DND-41 (cell line): ENCODE measurements at regions not wholly inside any gene's neighbourhood (a gene's known extent, or its start where the extent isn't known, plus 50 kb on each side); places are given as distances from the start of the nearest gene placed in this dataset.

Source experiments
- ATAC-seq: fragments of 200-7000 bp; cut with Tn5 transposase; 3 replicates; pipeline ENCODE4 v1.9.1; 2021; ENCODE audit warnings: low read depth; ENCODE audit not compliant: insufficient read depth
- DNase-seq: peaks from one replicate; pipeline ENCODE4 v3.0.0-alpha.2; 2020
- H2AFZ ChIP-seq: 2 replicates; pipeline ENCODE4 v1.6.0; 2012; ENCODE audit warnings: low read depth, low read length
- H3K27ac ChIP-seq: 2 replicates; pipeline ENCODE4 v1.5.1; 2012; ENCODE audit warnings: low read length, inconsistent platforms
- H3K27me3 ChIP-seq: fragments of 200-600 bp; sonication (generic); 2 replicates; pipeline ENCODE4 v1.6.0; 2012; ENCODE audit warnings: low read length, mild to moderate bottlenecking, inconsistent platforms; ENCODE audit not compliant: insufficient read depth, poor library complexity
- H3K36me3 ChIP-seq: 2 replicates; pipeline ENCODE4 v1.5.1; 2012; ENCODE audit warnings: low read length, inconsistent platforms; ENCODE audit not compliant: insufficient read depth
- H3K4me1 ChIP-seq: 2 replicates; pipeline ENCODE4 v1.5.1; 2012; ENCODE audit warnings: mild to moderate bottlenecking, low read length; ENCODE audit not compliant: insufficient read depth
- H3K4me2 ChIP-seq: 2 replicates; pipeline ENCODE4 v1.6.0; 2012; ENCODE audit warnings: mild to moderate bottlenecking, moderate library complexity, low read length, inconsistent platforms; ENCODE audit not compliant: insufficient read depth
- H3K4me3 ChIP-seq, 2 experiments: fragments of 200-600 bp in 1 of 2; shearing (Covaris generic) in 1 of 2; 2 replicates each; pipeline ENCODE4 v1.5.1; 2012 to 2016; ENCODE audit warnings: inconsistent platforms in 2 of 2, low read length in 2 of 2, mild to moderate bottlenecking in 2 of 2, low read depth in 1 of 2, moderate library complexity in 1 of 2
- H3K79me2 ChIP-seq: 2 replicates; pipeline ENCODE4 v1.6.0; 2012; ENCODE audit warnings: low read length, inconsistent platforms; ENCODE audit not compliant: insufficient read depth
- H3K9ac ChIP-seq: 2 replicates; pipeline ENCODE4 v1.6.0; 2012; ENCODE audit warnings: low read depth, mild to moderate bottlenecking, inconsistent platforms, low read length, moderate library complexity
- H3K9me3 ChIP-seq: 2 replicates; pipeline ENCODE4 v1.5.1; 2012; ENCODE audit warnings: low read length, moderate library complexity, mild to moderate bottlenecking, inconsistent platforms; ENCODE audit not compliant: insufficient read depth, severe bottlenecking
- H4K20me1 ChIP-seq: 2 replicates; pipeline ENCODE4 v1.6.0; 2012; ENCODE audit warnings: low read length; ENCODE audit not compliant: insufficient read depth
- CTCF ChIP-seq: IDR thresholded peaks from 2 replicates; pipeline ENCODE4 v1.5.1; 2012; ENCODE audit warnings: borderline replicate concordance, low read length, moderate library complexity, mild to moderate bottlenecking; ENCODE audit not compliant: poor library complexity, severe bottlenecking; ENCODE audit errors: extremely low read depth
- EZH2 ChIP-seq: IDR thresholded peaks from 3 replicates; pipeline ENCODE4 v1.6.1; 2012; ENCODE audit warnings: borderline replicate concordance, low read depth, mild to moderate bottlenecking, moderate library complexity, low read length, inconsistent platforms; ENCODE audit not compliant: severe bottlenecking

DNA sequence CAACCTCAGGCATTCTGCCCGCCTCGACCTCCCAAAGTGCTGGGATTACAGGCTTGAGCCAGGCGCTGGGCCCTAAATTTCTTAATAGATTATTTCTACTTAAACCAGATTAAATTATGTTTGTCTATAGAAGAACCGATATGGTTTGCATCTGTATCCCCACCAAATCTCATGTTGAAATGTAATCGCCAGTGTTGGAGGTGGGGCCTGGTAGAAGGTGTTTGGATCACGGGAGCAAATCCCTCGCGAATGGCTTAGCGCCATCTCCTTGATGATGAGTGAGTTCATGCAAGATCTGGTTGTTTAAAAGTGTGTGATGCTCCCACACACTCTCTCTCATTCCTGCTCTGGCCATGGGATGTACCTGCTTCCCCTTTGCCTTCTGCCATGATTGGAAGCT lies 109.3 kb upstream of the NANOS1 start:
- no peaks in the 10 kb centered on the region for H3K9me3 ChIP-seq
- DNase-seq = no peak
- no peak for TF ChIP-seq EZH2
- peaks cover 5% of the 10 kb centered on the region for H3K27me3 ChIP-seq
- no peak for ATAC-seq
- no peaks in the 10 kb centered on the region for H3K79me2 ChIP-seq
- no peak overlapping the region for H3K4me2 ChIP-seq
- no peak overlapping the region for H3K27ac ChIP-seq
- H3K4me1 ChIP-seq = no peaks in the 10 kb centered on the region
- H3K9ac ChIP-seq = no peak overlapping the region
- H3K4me3 ChIP-seq = no peak overlapping the region
- H3K36me3 ChIP-seq = no peaks in the 10 kb centered on the region
- H2AFZ ChIP-seq = no peak overlapping the region
- no peaks in the 10 kb centered on the region for H4K20me1 ChIP-seq

GRCh38 chr10:118922226-118922625 lies 107.3 kb upstream of the NANOS1 start:
- H3K36me3 ChIP-seq = no peaks in the 10 kb centered on the region
- no peak overlapping the region for H3K9ac ChIP-seq
- H4K20me1 ChIP-seq = no peaks in the 10 kb centered on the region
- TF ChIP-seq EZH2 = no peak
- TF ChIP-seq CTCF = no peak
- no peaks in the 10 kb centered on the region for H3K4me1 ChIP-seq
- H3K4me2 ChIP-seq = no peak overlapping the region
- ATAC-seq (no peak), DNase-seq (no peak)
- no peak overlapping the region for H3K4me3 ChIP-seq
- H3K27ac ChIP-seq = no peak overlapping the region
- no peak overlapping the region for H2AFZ ChIP-seq
- H3K79me2 ChIP-seq = no peaks in the 10 kb centered on the region
- peaks cover 5% of the 10 kb centered on the region for H3K27me3 ChIP-seq
- H3K9me3 ChIP-seq = no peaks in the 10 kb centered on the region

- DNase-seq (no peak), ATAC-seq (no peak)
- Histone ChIP-seq H2AFZ (no peak overlapping the region), H3K4me3 (no peak overlapping the region), H3K79me2 (no peaks in the 10 kb centered on the region), H3K4me2 (no peak overlapping the region), H4K20me1 (no peaks in the 10 kb centered on the region), H3K4me1 (no peaks in the 10 kb centered on the region), H3K36me3 (no peaks in the 10 kb centered on the region), H3K9me3 (no peaks in the 10 kb centered on the region), H3K9ac (no peak overlapping the region), H3K27ac (no peak overlapping the region), H3K27me3 (peaks cover 5% of the 10 kb centered on the region)
- TF ChIP-seq EZH2 = no peak
- TF ChIP-seq CTCF = no peak
These were observed 106.5 kb upstream of the NANOS1 start for GRCh38 chr10:118922972-118923371.

DNA sequence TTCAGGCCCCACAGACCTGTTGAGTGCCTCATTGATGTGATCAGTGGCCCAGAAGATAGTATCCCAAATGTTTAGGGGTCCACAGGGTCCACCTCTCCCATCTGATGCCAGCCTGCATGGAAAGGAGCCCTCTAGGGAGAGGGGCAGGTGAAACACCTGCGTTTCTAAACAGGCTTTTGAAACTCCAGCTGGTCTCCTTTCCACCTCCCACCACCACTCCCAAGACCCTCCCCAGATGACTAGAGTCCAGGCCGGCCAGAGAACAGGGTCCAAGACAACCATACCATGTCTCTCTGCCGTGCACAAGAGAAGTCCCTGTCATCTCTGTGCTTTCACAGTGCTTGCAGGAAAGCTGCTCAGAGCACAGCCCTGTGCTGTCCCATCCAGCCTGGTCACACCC lies 105.0 kb upstream of the NANOS1 start:
- H3K27me3 ChIP-seq = peaks cover 5% of the 10 kb centered on the region
- H2AFZ ChIP-seq = no peak overlapping the region
- no peaks in the 10 kb centered on the region for H3K79me2 ChIP-seq
- no peak overlapping the region for H3K4me3 ChIP-seq
- H3K9ac ChIP-seq = no peak overlapping the region
- no peaks in the 10 kb centered on the region for H3K36me3 ChIP-seq
- no peaks in the 10 kb centered on the region for H3K4me1 ChIP-seq
- ATAC-seq = no peak
- peaks cover 4% of the 10 kb centered on the region for H3K9me3 ChIP-seq
- no peak for TF ChIP-seq CTCF
- TF ChIP-seq EZH2 = no peak
- no peak for DNase-seq
- H3K4me2 ChIP-seq = no peak overlapping the region
- H3K27ac ChIP-seq = no peak overlapping the region
- no peaks in the 10 kb centered on the region for H4K20me1 ChIP-seq
